B cell (primary cell): ENCODE measurements at regions not wholly inside any gene's neighbourhood (a gene's known extent, or its start where the extent isn't known, plus 50 kb on each side); places are given as distances from the start of the nearest gene placed in this dataset.

Experiments used
- EZH2 ChIP-seq: IDR thresholded peaks from 2 replicates; pipeline ENCODE4 v1.6.1; 2012; ENCODE audit warnings: borderline replicate concordance, low read depth, mild to moderate bottlenecking, moderate library complexity, low read length; ENCODE audit not compliant: insufficient read depth, poor library complexity, severe bottlenecking
- TF ChIP-seq, protein P1 (sequence below): fragments of 200-600 bp; IDR thresholded peaks from one replicate; pipeline ENCODE4 v1.8.0; 2022; ENCODE audit warnings: antibody characterized with exemption, mild to moderate bottlenecking

DNA sequence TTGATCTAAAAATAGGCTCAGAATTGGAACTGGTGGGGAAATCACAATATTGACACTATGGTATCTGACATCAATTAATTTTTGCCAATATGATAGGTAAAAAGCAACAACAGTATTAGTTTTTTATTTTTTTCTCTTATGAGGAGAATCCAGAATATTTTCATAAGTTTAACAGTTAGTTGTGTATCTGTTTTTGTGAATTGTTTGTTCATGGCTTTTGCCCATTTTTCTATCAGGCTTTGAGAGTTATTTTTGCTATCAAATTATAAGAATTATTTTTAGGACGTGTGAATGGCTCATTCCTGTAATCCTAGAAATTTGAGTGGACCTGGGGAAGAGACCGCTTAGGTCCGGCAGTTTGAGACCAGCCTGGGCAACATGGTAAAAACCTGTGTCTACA lies 608.6 kb upstream of the ADGRB3 start:
- TF ChIP-seq, protein P1, sequence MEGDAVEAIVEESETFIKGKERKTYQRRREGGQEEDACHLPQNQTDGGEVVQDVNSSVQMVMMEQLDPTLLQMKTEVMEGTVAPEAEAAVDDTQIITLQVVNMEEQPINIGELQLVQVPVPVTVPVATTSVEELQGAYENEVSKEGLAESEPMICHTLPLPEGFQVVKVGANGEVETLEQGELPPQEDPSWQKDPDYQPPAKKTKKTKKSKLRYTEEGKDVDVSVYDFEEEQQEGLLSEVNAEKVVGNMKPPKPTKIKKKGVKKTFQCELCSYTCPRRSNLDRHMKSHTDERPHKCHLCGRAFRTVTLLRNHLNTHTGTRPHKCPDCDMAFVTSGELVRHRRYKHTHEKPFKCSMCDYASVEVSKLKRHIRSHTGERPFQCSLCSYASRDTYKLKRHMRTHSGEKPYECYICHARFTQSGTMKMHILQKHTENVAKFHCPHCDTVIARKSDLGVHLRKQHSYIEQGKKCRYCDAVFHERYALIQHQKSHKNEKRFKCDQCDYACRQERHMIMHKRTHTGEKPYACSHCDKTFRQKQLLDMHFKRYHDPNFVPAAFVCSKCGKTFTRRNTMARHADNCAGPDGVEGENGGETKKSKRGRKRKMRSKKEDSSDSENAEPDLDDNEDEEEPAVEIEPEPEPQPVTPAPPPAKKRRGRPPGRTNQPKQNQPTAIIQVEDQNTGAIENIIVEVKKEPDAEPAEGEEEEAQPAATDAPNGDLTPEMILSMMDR = no peak
- TF ChIP-seq EZH2 = no peak
